Liver (tissue), 7 donors: ENCODE measurements at regions not wholly inside any gene's neighbourhood (a gene's known extent, or its start where the extent isn't known, plus 50 kb on each side); places are given as distances from the start of the nearest gene placed in this dataset.

Source experiments
- DNase-seq: peaks from one replicate; pipeline ENCODE4 v3.0.0-alpha.2; 2017; ENCODE audit warnings: low spot score
- H3K27ac ChIP-seq, 2 donors: one replicate each; pipeline ENCODE4 v1.7.0; 2013; ENCODE audit warnings: inconsistent platforms in 2 of 2, low read length in 2 of 2, control low read depth in 1 of 2, low read depth in 1 of 2, mild to moderate bottlenecking in 1 of 2
- H3K27me3 ChIP-seq, 4 donors: one replicate each; pipeline versions ENCODE4 v1.6.1 to v1.7.0; 2013; ENCODE audit warnings: low read length in 3 of 4, inconsistent platforms in 1 of 4, mild to moderate bottlenecking in 1 of 4, moderate library complexity in 1 of 4; ENCODE audit not compliant: control insufficient read depth in 4 of 4, insufficient read depth in 4 of 4
- H3K36me3 ChIP-seq, 4 donors: one replicate each; pipeline versions ENCODE4 v1.6.1 to v1.7.0; 2013; ENCODE audit warnings: low read length in 3 of 4, mild to moderate bottlenecking in 3 of 4, low read depth in 1 of 4, moderate library complexity in 1 of 4; ENCODE audit not compliant: control insufficient read depth in 4 of 4, insufficient read depth in 3 of 4
- H3K4me1 ChIP-seq, 4 donors: one replicate each; pipeline versions ENCODE4 v1.6.1 to v1.7.0; 2013; ENCODE audit warnings: low read length in 3 of 4, mild to moderate bottlenecking in 3 of 4, moderate library complexity in 1 of 4; ENCODE audit not compliant: control insufficient read depth in 4 of 4, insufficient read depth in 4 of 4
- H3K4me3 ChIP-seq, 3 donors: one replicate each; pipeline versions ENCODE4 v1.6.1 to v1.7.0; 2013; ENCODE audit warnings: low read length in 3 of 3, control low read depth in 1 of 3, low read depth in 1 of 3, mild to moderate bottlenecking in 1 of 3
- H3K9ac ChIP-seq, 2 donors: one replicate each; pipeline ENCODE4 v1.7.0; 2013; ENCODE audit warnings: low read length in 2 of 2, mild to moderate bottlenecking in 2 of 2, moderate library complexity in 2 of 2, control low read depth in 1 of 2, low read depth in 1 of 2
- H3K9me3 ChIP-seq, 4 donors: one replicate each; pipeline versions ENCODE4 v1.6.1 to v1.7.0; 2013; ENCODE audit warnings: low read length in 3 of 4; ENCODE audit not compliant: control insufficient read depth in 4 of 4
- ATF3 ChIP-seq: IDR thresholded peaks from 2 replicates; pipeline ENCODE4 v1.6.1; 2016; ENCODE audit warnings: antibody characterized with exemption
- EGR1 ChIP-seq, 2 donors: IDR thresholded peaks; 2 replicates each; pipeline ENCODE4 v1.6.1; 2016 to 2018; ENCODE audit warnings: antibody characterized with exemption in 2 of 2, low read depth in 2 of 2
- FOXA1 ChIP-seq: IDR thresholded peaks from 2 replicates; pipeline ENCODE4 v1.6.1; 2016; ENCODE audit warnings: antibody characterized with exemption
- FOXA2 ChIP-seq: IDR thresholded peaks from 2 replicates; pipeline ENCODE4 v1.6.1; 2016; ENCODE audit warnings: antibody characterized with exemption
- GABPA ChIP-seq, 2 donors: IDR thresholded peaks in 1 of 2; conservative IDR thresholded peaks in 1 of 2; 2 replicates each; pipeline ENCODE4 v1.6.1; 2016; ENCODE audit warnings: antibody characterized with exemption in 2 of 2, mild to moderate bottlenecking in 1 of 2, moderate library complexity in 1 of 2
- HNF4A ChIP-seq, 2 donors: conservative IDR thresholded peaks; 2 replicates each; pipeline ENCODE4 v1.6.1; 2016; ENCODE audit warnings: antibody characterized with exemption in 2 of 2, mild to moderate bottlenecking in 2 of 2
- HNF4G ChIP-seq: IDR thresholded peaks from 2 replicates; pipeline ENCODE4 v1.6.1; 2016; ENCODE audit warnings: antibody characterized with exemption
- JUND ChIP-seq, 2 donors: IDR thresholded peaks; 2 replicates each; pipeline ENCODE4 v1.6.1; 2016; ENCODE audit warnings: antibody characterized with exemption in 2 of 2
- MAX ChIP-seq: IDR thresholded peaks from 2 replicates; pipeline ENCODE4 v1.6.1; 2016; ENCODE audit warnings: antibody characterized with exemption
- NR2F2 ChIP-seq: IDR thresholded peaks from 2 replicates; pipeline ENCODE4 v1.6.1; 2016; ENCODE audit warnings: antibody characterized with exemption
- RAD21 ChIP-seq, 2 donors: IDR thresholded peaks; 2 replicates each; pipeline ENCODE4 v1.6.1; 2016; ENCODE audit warnings: antibody characterized with exemption in 2 of 2, mild to moderate bottlenecking in 2 of 2
- REST ChIP-seq: IDR thresholded peaks from 2 replicates; pipeline ENCODE4 v1.6.1; 2016; ENCODE audit warnings: antibody characterized with exemption, mild to moderate bottlenecking
- SP1 ChIP-seq: IDR thresholded peaks from 2 replicates; pipeline ENCODE4 v1.6.1; 2018; ENCODE audit warnings: antibody characterized with exemption, mild to moderate bottlenecking
- TAF1 ChIP-seq: conservative IDR thresholded peaks from 2 replicates; pipeline ENCODE4 v1.6.1; 2016; ENCODE audit warnings: antibody characterized with exemption, mild to moderate bottlenecking
- YY1 ChIP-seq: IDR thresholded peaks from 2 replicates; pipeline ENCODE4 v1.6.1; 2016; ENCODE audit warnings: antibody characterized with exemption, mild to moderate bottlenecking
- ZBTB33 ChIP-seq: IDR thresholded peaks from 2 replicates; pipeline ENCODE4 v1.6.1; 2016; ENCODE audit warnings: antibody characterized with exemption
- WGBS: extraction: QIAGEN DNeasy Blood & Tissue Kit; methylation state at CpG from one replicate; pipeline ENCODE4 v1.1.7; 2013; 5-methylcytosine and 5-hydroxymethylcytosine counted together
- donor health status: healthy.
- donor health status: healthy.
- donor health status: healthy.
- donor health status: healthy.

- H3K27me3 ChIP-seq, result no peaks in the 10 kb centered on the region
- H3K4me1 ChIP-seq, result no peaks in the 10 kb centered on the region
- H3K9ac ChIP-seq, result no peak overlapping the region
- TF ChIP-seq ZBTB33, result no peak
- TF ChIP-seq MAX, result no peak
- no peak for TF ChIP-seq RAD21 (IDR thresholded peaks at IDR 0.05)
- TF ChIP-seq YY1, result no peak
- no peak for TF ChIP-seq HNF4G
- TF ChIP-seq HNF4A (conservative IDR thresholded peaks at IDR 0.05), result no peak
- TF ChIP-seq JUND (IDR thresholded peaks at IDR 0.05), result no peak
- no peak for TF ChIP-seq FOXA2
- no peak for TF ChIP-seq TAF1
- TF ChIP-seq FOXA1, result no peak
- H3K9me3 ChIP-seq, result peaks cover 0 to 13% (median 1%) of the 10 kb centered on the region in 4 donors
- no peaks in the 10 kb centered on the region for H3K36me3 ChIP-seq
- no peak overlapping the region for H3K27ac ChIP-seq
- no peak overlapping the region for H3K4me3 ChIP-seq
- no peak for DNase-seq
These were observed 684.4 kb downstream of the MTRR start for GRCh38 chr5:8553364-8553763.

- TF ChIP-seq JUND (IDR thresholded peaks at IDR 0.05) (no peak), SP1 (no peak), GABPA (IDR thresholded peaks at IDR 0.05 in 1 of 2, conservative IDR thresholded peaks at IDR 0.05 in 1 of 2) (no peak), HNF4A (conservative IDR thresholded peaks at IDR 0.05) (no peak), REST (no peak), MAX (no peak), ZBTB33 (no peak), RAD21 (IDR thresholded peaks at IDR 0.05) (no peak), EGR1 (IDR thresholded peaks at IDR 0.05; ENCODE audit: low read depth in 2 of 2) (no peak), FOXA1 (no peak), HNF4G (no peak), NR2F2 (no peak), ATF3 (no peak)
- Histone ChIP-seq H3K4me3 (no peak overlapping the region), H3K36me3 (no peaks in the 10 kb centered on the region), H3K4me1 (no peaks in the 10 kb centered on the region), H3K9me3 (peaks cover 0 to 13% (median 1%) of the 10 kb centered on the region in 4 donors), H3K9ac (no peak overlapping the region), H3K27ac (no peak overlapping the region), H3K27me3 (no peaks in the 10 kb centered on the region)
- WGBS, result 49% methylated on average over 3 of the region's 3 CpGs
- DNase-seq, result no peak
These were observed 688.8 kb downstream of the MTRR start for GRCh38 chr5:8557728-8558127.
